ENCODE measurements at regions not wholly inside any gene's neighbourhood (a gene's known extent, or its start where the extent isn't known, plus 50 kb on each side); places are given as distances from the start of the nearest gene placed in this dataset.

DNA sequence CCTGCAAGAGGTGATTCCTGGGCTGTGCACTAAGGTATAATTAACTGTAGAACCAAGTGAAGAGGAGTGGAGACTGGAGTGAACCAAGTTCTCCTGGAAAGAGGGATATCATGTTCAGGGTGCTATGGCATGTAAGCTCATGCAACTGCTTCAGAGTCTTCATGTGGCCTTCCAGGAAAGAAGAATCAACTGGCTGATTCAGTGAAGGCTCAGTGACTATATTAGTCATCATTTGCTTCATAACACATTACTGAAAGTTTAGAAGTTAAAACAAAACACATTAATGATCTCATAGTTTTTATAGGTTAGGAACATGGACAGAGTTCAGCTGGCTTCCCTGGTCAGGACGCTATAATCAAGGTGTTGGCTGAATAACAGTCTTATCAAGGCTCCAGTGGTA lies 1200.8 kb upstream of the GYPC start:
- TF ChIP-seq, protein P1, sequence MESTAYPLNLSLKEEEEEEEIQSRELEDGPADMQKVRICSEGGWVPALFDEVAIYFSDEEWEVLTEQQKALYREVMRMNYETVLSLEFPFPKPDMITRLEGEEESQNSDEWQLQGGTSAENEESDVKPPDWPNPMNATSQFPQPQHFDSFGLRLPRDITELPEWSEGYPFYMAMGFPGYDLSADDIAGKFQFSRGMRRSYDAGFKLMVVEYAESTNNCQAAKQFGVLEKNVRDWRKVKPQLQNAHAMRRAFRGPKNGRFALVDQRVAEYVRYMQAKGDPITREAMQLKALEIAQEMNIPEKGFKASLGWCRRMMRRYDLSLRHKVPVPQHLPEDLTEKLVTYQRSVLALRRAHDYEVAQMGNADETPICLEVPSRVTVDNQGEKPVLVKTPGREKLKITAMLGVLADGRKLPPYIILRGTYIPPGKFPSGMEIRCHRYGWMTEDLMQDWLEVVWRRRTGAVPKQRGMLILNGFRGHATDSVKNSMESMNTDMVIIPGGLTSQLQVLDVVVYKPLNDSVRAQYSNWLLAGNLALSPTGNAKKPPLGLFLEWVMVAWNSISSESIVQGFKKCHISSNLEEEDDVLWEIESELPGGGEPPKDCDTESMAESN (CRISPR knock-in tag; conservative IDR thresholded peaks at IDR 0.05): no peak
- TF ChIP-seq RFX5 (IDR thresholded peaks at IDR 0.05; ENCODE audit: low read depth, low read length): no peak
- TF ChIP-seq, protein P2, sequence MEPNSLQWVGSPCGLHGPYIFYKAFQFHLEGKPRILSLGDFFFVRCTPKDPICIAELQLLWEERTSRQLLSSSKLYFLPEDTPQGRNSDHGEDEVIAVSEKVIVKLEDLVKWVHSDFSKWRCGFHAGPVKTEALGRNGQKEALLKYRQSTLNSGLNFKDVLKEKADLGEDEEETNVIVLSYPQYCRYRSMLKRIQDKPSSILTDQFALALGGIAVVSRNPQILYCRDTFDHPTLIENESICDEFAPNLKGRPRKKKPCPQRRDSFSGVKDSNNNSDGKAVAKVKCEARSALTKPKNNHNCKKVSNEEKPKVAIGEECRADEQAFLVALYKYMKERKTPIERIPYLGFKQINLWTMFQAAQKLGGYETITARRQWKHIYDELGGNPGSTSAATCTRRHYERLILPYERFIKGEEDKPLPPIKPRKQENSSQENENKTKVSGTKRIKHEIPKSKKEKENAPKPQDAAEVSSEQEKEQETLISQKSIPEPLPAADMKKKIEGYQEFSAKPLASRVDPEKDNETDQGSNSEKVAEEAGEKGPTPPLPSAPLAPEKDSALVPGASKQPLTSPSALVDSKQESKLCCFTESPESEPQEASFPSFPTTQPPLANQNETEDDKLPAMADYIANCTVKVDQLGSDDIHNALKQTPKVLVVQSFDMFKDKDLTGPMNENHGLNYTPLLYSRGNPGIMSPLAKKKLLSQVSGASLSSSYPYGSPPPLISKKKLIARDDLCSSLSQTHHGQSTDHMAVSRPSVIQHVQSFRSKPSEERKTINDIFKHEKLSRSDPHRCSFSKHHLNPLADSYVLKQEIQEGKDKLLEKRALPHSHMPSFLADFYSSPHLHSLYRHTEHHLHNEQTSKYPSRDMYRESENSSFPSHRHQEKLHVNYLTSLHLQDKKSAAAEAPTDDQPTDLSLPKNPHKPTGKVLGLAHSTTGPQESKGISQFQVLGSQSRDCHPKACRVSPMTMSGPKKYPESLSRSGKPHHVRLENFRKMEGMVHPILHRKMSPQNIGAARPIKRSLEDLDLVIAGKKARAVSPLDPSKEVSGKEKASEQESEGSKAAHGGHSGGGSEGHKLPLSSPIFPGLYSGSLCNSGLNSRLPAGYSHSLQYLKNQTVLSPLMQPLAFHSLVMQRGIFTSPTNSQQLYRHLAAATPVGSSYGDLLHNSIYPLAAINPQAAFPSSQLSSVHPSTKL (CRISPR knock-in tag; IDR thresholded peaks at IDR 0.05): no peak
- no peak for TF ChIP-seq TAF1 (CRISPR knock-in tag; IDR thresholded peaks at IDR 0.05)
- no peak for TF ChIP-seq KAT2B (IDR thresholded peaks at IDR 0.05; ENCODE audit: borderline replicate concordance, low read depth, low read length)
- TF ChIP-seq, protein P3, sequence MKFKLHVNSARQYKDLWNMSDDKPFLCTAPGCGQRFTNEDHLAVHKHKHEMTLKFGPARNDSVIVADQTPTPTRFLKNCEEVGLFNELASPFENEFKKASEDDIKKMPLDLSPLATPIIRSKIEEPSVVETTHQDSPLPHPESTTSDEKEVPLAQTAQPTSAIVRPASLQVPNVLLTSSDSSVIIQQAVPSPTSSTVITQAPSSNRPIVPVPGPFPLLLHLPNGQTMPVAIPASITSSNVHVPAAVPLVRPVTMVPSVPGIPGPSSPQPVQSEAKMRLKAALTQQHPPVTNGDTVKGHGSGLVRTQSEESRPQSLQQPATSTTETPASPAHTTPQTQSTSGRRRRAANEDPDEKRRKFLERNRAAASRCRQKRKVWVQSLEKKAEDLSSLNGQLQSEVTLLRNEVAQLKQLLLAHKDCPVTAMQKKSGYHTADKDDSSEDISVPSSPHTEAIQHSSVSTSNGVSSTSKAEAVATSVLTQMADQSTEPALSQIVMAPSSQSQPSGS (CRISPR knock-in tag; IDR thresholded peaks at IDR 0.05): no peak
- TF ChIP-seq, protein P4, sequence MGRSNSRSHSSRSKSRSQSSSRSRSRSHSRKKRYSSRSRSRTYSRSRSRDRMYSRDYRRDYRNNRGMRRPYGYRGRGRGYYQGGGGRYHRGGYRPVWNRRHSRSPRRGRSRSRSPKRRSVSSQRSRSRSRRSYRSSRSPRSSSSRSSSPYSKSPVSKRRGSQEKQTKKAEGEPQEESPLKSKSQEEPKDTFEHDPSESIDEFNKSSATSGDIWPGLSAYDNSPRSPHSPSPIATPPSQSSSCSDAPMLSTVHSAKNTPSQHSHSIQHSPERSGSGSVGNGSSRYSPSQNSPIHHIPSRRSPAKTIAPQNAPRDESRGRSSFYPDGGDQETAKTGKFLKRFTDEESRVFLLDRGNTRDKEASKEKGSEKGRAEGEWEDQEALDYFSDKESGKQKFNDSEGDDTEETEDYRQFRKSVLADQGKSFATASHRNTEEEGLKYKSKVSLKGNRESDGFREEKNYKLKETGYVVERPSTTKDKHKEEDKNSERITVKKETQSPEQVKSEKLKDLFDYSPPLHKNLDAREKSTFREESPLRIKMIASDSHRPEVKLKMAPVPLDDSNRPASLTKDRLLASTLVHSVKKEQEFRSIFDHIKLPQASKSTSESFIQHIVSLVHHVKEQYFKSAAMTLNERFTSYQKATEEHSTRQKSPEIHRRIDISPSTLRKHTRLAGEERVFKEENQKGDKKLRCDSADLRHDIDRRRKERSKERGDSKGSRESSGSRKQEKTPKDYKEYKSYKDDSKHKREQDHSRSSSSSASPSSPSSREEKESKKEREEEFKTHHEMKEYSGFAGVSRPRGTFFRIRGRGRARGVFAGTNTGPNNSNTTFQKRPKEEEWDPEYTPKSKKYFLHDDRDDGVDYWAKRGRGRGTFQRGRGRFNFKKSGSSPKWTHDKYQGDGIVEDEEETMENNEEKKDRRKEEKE (IDR thresholded peaks at IDR 0.05): no peak
- TF ChIP-seq, protein P5, sequence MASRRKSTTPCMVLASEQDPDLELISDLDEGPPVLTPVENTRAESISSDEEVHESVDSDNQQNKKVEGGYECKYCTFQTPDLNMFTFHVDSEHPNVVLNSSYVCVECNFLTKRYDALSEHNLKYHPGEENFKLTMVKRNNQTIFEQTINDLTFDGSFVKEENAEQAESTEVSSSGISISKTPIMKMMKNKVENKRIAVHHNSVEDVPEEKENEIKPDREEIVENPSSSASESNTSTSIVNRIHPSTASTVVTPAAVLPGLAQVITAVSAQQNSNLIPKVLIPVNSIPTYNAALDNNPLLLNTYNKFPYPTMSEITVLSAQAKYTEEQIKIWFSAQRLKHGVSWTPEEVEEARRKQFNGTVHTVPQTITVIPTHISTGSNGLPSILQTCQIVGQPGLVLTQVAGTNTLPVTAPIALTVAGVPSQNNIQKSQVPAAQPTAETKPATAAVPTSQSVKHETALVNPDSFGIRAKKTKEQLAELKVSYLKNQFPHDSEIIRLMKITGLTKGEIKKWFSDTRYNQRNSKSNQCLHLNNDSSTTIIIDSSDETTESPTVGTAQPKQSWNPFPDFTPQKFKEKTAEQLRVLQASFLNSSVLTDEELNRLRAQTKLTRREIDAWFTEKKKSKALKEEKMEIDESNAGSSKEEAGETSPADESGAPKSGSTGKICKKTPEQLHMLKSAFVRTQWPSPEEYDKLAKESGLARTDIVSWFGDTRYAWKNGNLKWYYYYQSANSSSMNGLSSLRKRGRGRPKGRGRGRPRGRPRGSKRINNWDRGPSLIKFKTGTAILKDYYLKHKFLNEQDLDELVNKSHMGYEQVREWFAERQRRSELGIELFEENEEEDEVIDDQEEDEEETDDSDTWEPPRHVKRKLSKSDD (CRISPR knock-in tag; IDR thresholded peaks at IDR 0.05; ENCODE audit: low read depth): no peak
- TF ChIP-seq ZNF747 (CRISPR knock-in tag; IDR thresholded peaks at IDR 0.05; ENCODE audit: borderline replicate concordance): no peak
- TF ChIP-seq, protein P6, sequence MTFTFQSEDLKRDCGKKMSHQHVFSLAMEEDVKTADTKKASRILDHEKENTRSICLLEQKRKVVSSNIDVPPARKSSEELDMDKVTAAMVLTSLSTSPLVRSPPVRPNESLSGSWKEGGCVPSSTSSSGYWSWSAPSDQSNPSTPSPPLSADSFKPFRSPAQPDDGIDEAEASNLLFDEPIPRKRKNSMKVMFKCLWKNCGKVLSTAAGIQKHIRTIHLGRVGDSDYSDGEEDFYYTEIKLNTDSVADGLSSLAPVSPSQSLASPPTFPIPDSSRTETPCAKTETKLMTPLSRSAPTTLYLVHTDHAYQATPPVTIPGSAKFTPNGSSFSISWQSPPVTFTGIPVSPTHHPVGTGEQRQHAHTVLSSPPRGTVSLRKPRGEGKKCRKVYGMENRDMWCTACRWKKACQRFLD (CRISPR knock-in tag; IDR thresholded peaks at IDR 0.05; ENCODE audit: borderline replicate concordance): no peak
- TF ChIP-seq ELF4 (CRISPR knock-in tag; IDR thresholded peaks at IDR 0.05; ENCODE audit: borderline replicate concordance): no peak
- no peak for TF ChIP-seq FOXJ3 (CRISPR knock-in tag; IDR thresholded peaks at IDR 0.05; ENCODE audit: borderline replicate concordance)
- no peak for TF ChIP-seq RAD21 (CRISPR knock-in tag; IDR thresholded peaks at IDR 0.05)

All from HepG2 (cell line).